Prostate gland (tissue), 2 donors: ENCODE measurements at regions not wholly inside any gene's neighbourhood (a gene's known extent, or its start where the extent isn't known, plus 50 kb on each side); places are given as distances from the start of the nearest gene placed in this dataset.

Source experiments
- CTCF ChIP-seq, 4 experiments: fragments of 200-600 bp in 2 of 4; fragments of 450-650 bp in 2 of 4; sonication (generic) in 2 of 4; IDR thresholded peaks; 1 replicate in 3 of 4; 2 replicates in 1 of 4; pipeline ENCODE4 v1.5.1; 2016 to 2019; ENCODE audit warnings: antibody characterized with exemption in 4 of 4, mild to moderate bottlenecking in 2 of 4, moderate library complexity in 2 of 4
- POLR2A ChIP-seq: fragments of 450-650 bp; IDR thresholded peaks from one replicate; pipeline ENCODE4 v1.6.1; 2016; ENCODE audit warnings: antibody characterized with exemption, mild to moderate bottlenecking
- POLR2AphosphoS5 ChIP-seq: sonication (generic); formaldehyde crosslinking; IDR thresholded peaks from one replicate; pipeline ENCODE4 v1.6.1; 2017; ENCODE audit warnings: antibody characterized with exemption

DNA sequence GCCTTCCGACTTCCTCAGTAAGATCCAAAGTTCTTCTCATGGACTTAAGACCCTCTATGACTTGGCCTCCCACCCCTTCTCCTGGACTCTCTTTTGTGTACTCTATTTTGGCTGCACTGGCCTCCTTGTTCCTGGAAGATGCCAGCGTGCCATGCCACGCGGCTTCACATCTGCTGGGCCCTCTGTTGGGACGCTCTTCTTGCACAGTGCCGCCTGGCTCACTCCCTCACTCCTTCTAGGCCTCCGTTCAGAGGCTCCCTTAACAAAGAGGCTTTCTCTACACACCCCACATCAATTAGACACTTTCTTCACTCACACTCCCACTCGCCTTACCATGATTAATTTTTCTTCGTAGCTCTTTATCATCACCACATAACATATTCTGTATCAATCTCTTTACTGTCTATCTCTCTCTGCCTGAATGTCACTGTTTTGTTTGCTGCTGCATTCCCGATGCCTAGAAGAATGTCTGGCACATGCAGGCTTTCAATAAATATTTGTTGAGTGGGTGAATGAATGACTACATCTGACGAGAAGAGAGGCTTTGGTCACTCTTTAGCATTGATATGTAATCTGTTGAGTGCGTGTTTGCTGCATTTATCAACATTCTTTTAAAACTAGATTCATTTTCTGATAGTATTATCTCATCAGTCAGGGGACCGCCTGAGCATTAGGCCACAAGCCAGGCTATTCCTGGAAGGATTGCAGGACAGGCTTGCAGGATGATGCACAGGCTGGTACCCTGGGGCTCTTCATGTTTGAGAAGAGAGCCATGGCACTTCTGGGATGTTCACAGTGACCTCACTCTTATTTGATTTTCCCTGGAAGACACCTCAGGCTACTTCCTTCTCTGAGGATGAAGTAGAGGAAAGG is 60.6 kb upstream of the AMPD3 start:
- TF ChIP-seq CTCF (IDR thresholded peaks at IDR 0.05) (no peak), POLR2AphosphoS5 (no peak), POLR2A (no peak)
